ENCODE measurements at regions not wholly inside any gene's neighbourhood (a gene's known extent, or its start where the extent isn't known, plus 50 kb on each side); places are given as distances from the start of the nearest gene placed in this dataset.
A peak's percentile ranks its signal among the peaks of the same experiment; 100 is the strongest.

DNA sequence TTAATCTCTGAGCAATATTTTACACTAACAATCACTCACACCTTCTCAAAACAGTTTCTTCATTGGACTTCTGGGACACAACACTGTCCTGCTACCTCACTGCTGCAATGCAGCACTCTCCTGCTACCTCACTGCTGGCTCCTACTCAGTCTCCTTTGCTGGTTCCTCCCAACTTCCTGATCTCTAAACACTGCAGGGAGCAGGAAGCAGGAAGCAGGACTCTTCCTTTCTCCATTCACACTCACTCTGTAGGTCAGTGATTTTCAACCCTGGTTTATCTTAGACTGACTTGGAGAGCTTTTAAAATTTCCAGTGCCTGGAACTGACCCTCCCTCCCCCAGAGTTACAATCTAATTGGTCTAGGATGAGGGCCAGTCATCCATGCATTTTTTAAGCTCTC, 243.4 kb upstream of the RBBP8 start:
- no peaks in the 10 kb centered on the region for H3K36me3 ChIP-seq (ENCODE audit: control insufficient read depth, insufficient read depth, low read length, severe bottlenecking)
- H3K27me3 ChIP-seq (replicated peaks; ENCODE audit: control insufficient read depth, insufficient read depth, low read length), result no peaks in the 10 kb centered on the region
- DNase-seq (ENCODE audit: low read depth), result no peak
- H3K4me3 ChIP-seq (ENCODE audit: low read length), result no peak overlapping the region
- H3K9ac ChIP-seq (ENCODE audit: low read length), result no peak overlapping the region
- peaks cover 4% of the 10 kb centered on the region for H3K9me3 ChIP-seq (ENCODE audit: control insufficient read depth, low read length)
- H3K4me1 ChIP-seq (ENCODE audit: control insufficient read depth, insufficient read depth, low read length), result peaks cover 28% of the 10 kb centered on the region

DNA sequence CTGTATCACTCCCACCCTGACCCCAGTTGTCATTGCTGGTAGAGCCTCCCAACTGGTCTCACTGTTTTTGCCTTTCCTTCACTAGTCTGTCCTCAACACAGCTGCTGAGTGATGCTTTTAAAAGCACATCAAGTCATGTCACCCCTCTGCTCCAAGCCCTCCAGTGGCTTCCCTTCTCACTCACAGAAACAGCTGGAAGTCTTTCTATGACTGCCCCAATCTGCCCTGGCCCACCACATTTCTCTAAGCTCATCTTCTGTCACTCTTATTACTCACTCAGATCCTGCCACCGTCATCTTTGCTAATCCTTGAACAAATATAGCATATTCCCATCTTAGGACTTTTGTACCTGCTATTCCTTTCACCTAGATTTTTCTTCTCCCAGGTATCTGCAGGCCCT, 242.6 kb upstream of the RBBP8 start:
- no peaks in the 10 kb centered on the region for H3K27me3 ChIP-seq (replicated peaks; ENCODE audit: control insufficient read depth, insufficient read depth, low read length)
- H3K4me3 ChIP-seq (ENCODE audit: low read length), result no peak overlapping the region
- no peak for DNase-seq (ENCODE audit: low read depth)
- no peaks in the 10 kb centered on the region for H3K36me3 ChIP-seq (ENCODE audit: control insufficient read depth, insufficient read depth, low read length, severe bottlenecking)
- H3K9ac ChIP-seq (ENCODE audit: low read length), result no peak overlapping the region
- H3K9me3 ChIP-seq (ENCODE audit: control insufficient read depth, low read length), result peaks cover 4% of the 10 kb centered on the region
- H3K4me1 ChIP-seq (ENCODE audit: control insufficient read depth, insufficient read depth, low read length), result peaks cover 33% of the 10 kb centered on the region

DNA sequence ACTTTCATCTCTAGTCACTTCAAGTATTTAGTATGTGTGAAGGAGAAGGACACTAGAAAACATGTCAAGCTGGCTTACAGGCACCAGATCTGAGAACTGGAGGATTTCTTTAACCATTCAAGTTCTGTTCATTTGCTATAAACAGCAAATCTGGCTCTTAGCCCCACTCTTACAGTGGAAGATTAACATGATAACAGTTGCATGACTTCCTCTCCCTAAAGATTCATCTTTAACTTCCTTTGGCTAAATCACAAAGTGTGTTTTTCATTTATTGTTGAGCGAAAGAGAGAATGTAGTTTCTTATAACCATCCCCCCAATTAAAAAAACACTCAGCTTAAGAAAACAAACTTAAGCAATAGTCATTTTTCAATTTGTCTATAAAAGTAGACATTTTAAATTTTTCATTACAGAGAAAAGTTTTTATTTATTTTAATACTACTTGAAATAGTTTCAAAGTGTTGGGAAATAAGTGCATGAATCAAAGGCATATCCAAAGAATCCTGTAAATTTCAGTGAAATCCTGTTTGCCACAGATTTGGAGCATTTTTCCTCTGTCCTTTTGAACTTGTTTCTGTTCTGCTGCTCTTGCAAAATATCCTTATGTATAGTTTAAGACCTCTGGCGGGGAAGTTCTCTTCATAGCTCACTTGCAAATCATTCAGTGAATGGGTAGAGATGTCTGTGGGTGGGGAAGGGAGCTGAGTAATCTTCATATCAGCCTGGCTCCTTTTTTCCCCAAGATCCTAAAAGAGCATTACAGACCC, 241.0 kb upstream of the RBBP8 start:
- Histone ChIP-seq H3K27me3 (replicated peaks; ENCODE audit: control insufficient read depth, insufficient read depth, low read length) (no peaks in the 10 kb centered on the region), H3K36me3 (ENCODE audit: control insufficient read depth, insufficient read depth, low read length, severe bottlenecking) (no peaks in the 10 kb centered on the region), H3K4me1 (ENCODE audit: control insufficient read depth, insufficient read depth, low read length) (peaks cover 39% of the 10 kb centered on the region), H3K4me3 (ENCODE audit: low read length) (peak overlapping the region; percentile 46), H3K9ac (ENCODE audit: low read length) (peak overlapping the region; percentile 72), H3K9me3 (ENCODE audit: control insufficient read depth, low read length) (peaks cover 4% of the 10 kb centered on the region)
- DNase-seq (ENCODE audit: low read depth), result peak; percentile 95

DNA sequence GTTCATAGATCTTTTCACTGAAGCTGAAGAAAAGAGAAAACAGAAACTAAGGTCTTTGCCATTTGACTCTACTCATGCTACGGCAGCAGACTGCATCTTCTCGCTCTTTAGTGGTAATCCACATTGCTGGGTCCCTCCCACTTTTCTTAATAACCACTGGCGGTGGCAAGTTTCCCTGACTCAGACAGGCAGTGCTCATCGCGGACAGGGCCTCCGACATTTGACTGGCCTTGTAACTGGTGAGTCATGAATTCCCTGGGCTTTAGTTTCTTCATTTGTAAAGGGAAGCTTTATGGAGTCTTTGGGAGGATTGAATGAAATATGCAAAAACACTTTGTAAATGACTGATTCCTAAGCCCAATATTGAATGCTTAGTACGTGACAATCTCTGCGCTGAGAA, 238.2 kb upstream of the RBBP8 start:
- no peaks in the 10 kb centered on the region for H3K27me3 ChIP-seq (replicated peaks; ENCODE audit: control insufficient read depth, insufficient read depth, low read length)
- H3K36me3 ChIP-seq (ENCODE audit: control insufficient read depth, insufficient read depth, low read length, severe bottlenecking), result no peaks in the 10 kb centered on the region
- peak; percentile 97 for DNase-seq (ENCODE audit: low read depth)
- no peaks in the 10 kb centered on the region for H3K9me3 ChIP-seq (ENCODE audit: control insufficient read depth, low read length)
- peak overlapping the region; percentile 41 for H3K9ac ChIP-seq (ENCODE audit: low read length)
- H3K4me1 ChIP-seq (ENCODE audit: control insufficient read depth, insufficient read depth, low read length), result peaks cover 39% of the 10 kb centered on the region
- peak overlapping the region; percentile 45 for H3K4me3 ChIP-seq (ENCODE audit: low read length)

DNA sequence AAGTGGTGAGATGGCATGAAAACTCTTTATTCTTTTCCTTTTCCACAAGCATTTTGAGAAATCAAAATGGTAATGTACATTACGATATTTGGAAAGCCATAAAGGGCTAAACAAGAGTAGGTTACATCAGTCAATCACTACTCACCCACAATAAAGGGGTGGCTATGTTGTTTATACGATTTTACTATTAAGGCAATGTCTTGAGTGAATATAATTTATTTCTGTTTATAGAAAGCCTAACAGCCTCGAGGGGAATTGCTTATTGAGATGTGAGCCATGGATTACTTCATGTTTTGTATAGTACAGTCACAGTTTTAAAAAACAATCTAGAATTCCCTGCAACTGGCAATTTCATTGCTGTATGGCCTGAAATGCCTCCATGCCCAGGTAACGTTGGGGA, 237.5 kb upstream of the RBBP8 start:
- Histone ChIP-seq H3K9me3 (ENCODE audit: control insufficient read depth, low read length) (no peaks in the 10 kb centered on the region), H3K36me3 (ENCODE audit: control insufficient read depth, insufficient read depth, low read length, severe bottlenecking) (no peaks in the 10 kb centered on the region), H3K4me3 (ENCODE audit: low read length) (peak overlapping the region; percentile 45), H3K4me1 (ENCODE audit: control insufficient read depth, insufficient read depth, low read length) (peaks cover 39% of the 10 kb centered on the region), H3K27me3 (replicated peaks; ENCODE audit: control insufficient read depth, insufficient read depth, low read length) (no peaks in the 10 kb centered on the region), H3K9ac (ENCODE audit: low read length) (peak overlapping the region; percentile 41)
- DNase-seq (ENCODE audit: low read depth), result peak; percentile 40

DNA sequence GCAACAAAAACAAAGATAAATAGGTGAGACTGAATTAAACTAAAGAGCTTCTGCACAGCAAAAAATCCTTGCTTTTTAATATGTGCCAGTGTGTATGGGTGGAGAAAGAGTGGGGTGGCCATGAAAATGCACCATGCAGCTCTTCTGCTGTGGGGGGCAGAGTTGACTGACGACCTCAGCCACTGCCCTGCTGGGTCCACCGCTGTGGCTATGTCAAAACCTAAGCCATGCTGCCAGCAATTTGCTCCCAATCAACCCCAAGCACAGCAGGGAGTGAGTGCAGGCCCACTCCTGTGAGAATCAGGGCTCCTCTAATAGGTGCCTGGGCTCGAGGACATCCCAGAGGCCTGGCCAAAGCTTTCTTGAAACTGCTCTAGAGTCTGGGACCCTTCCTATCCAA, 235.6 kb upstream of the RBBP8 start:
- H3K9me3 ChIP-seq (ENCODE audit: control insufficient read depth, low read length), result no peaks in the 10 kb centered on the region
- H3K4me1 ChIP-seq (ENCODE audit: control insufficient read depth, insufficient read depth, low read length), result peaks cover 32% of the 10 kb centered on the region
- H3K9ac ChIP-seq (ENCODE audit: low read length), result no peak overlapping the region
- no peak for DNase-seq (ENCODE audit: low read depth)
- H3K27me3 ChIP-seq (replicated peaks; ENCODE audit: control insufficient read depth, insufficient read depth, low read length), result no peaks in the 10 kb centered on the region
- no peak overlapping the region for H3K4me3 ChIP-seq (ENCODE audit: low read length)
- H3K36me3 ChIP-seq (ENCODE audit: control insufficient read depth, insufficient read depth, low read length, severe bottlenecking), result no peaks in the 10 kb centered on the region

DNA sequence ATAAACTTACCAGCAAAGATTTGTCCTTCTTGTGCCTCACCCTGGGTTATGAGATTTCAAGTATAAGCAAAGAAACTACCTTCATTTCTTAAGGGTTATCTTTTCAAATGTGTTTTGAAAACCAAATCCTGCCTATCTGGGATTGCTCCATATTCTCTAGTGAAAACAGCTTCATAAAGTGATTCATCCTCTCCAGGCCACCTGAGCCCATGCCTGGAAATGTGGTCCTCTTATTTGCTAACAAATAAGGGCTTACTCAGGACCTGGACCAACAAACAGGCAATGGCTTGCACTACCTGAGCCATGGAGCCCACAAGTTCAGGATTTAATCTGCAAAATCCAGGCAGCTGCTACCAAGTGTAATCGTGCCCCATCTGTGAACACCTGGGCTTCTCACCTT, 234.4 kb upstream of the RBBP8 start:
- no peak for DNase-seq (ENCODE audit: low read depth)
- Histone ChIP-seq H3K9me3 (ENCODE audit: control insufficient read depth, low read length) (no peaks in the 10 kb centered on the region), H3K9ac (ENCODE audit: low read length) (no peak overlapping the region), H3K36me3 (ENCODE audit: control insufficient read depth, insufficient read depth, low read length, severe bottlenecking) (no peaks in the 10 kb centered on the region), H3K4me3 (ENCODE audit: low read length) (no peak overlapping the region), H3K27me3 (replicated peaks; ENCODE audit: control insufficient read depth, insufficient read depth, low read length) (no peaks in the 10 kb centered on the region), H3K4me1 (ENCODE audit: control insufficient read depth, insufficient read depth, low read length) (peaks cover 32% of the 10 kb centered on the region)

DNA sequence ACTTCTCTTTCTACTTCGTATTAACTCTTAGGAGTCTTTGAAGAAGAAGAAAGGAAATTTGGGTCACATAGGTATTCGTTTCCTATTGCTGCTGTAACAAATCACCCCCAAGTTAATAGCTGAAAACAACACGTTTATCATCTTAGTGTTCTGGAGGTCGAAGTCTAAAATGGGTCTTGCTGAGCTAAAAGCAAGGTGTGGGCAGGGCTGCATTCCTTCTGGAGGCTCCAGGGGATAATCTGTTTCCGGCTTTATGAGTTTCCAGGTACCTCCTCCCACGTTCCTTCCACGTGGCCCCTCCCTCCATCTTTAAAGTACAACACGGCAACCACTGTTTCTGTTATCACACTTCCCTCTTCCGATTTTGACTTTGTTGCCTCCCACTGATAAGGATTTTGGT, 233.5 kb upstream of the RBBP8 start:
- H3K36me3 ChIP-seq (ENCODE audit: control insufficient read depth, insufficient read depth, low read length, severe bottlenecking), result no peaks in the 10 kb centered on the region
- H3K9me3 ChIP-seq (ENCODE audit: control insufficient read depth, low read length), result no peaks in the 10 kb centered on the region
- no peak overlapping the region for H3K9ac ChIP-seq (ENCODE audit: low read length)
- no peaks in the 10 kb centered on the region for H3K27me3 ChIP-seq (replicated peaks; ENCODE audit: control insufficient read depth, insufficient read depth, low read length)
- H3K4me3 ChIP-seq (ENCODE audit: low read length), result no peak overlapping the region
- no peak for DNase-seq (ENCODE audit: low read depth)
- peaks cover 36% of the 10 kb centered on the region for H3K4me1 ChIP-seq (ENCODE audit: control insufficient read depth, insufficient read depth, low read length)

DNA sequence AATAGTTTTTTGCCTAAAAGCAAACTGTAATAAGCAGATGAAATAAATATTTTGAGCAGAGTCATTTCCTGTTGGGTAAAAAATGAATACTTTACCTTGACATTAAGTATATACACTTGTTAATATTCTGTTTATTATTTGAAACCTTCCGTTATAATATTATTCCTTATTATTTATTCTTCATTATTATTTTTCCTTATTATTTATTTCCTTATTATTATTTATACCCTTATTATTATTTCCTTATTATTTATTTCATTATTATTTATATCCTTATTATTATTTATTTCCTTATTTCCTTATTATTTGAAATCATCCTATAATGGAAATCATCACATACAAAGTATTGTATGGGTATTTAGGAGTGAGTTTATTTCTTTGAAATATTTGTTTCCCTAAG, 232.2 kb upstream of the RBBP8 start:
- Histone ChIP-seq H3K9me3 (ENCODE audit: control insufficient read depth, low read length) (no peaks in the 10 kb centered on the region), H3K9ac (ENCODE audit: low read length) (no peak overlapping the region), H3K27me3 (replicated peaks; ENCODE audit: control insufficient read depth, insufficient read depth, low read length) (no peaks in the 10 kb centered on the region), H3K4me1 (ENCODE audit: control insufficient read depth, insufficient read depth, low read length) (peaks cover 34% of the 10 kb centered on the region), H3K4me3 (ENCODE audit: low read length) (no peak overlapping the region), H3K36me3 (ENCODE audit: control insufficient read depth, insufficient read depth, low read length, severe bottlenecking) (no peaks in the 10 kb centered on the region)
- DNase-seq (ENCODE audit: low read depth), result no peak

DNA sequence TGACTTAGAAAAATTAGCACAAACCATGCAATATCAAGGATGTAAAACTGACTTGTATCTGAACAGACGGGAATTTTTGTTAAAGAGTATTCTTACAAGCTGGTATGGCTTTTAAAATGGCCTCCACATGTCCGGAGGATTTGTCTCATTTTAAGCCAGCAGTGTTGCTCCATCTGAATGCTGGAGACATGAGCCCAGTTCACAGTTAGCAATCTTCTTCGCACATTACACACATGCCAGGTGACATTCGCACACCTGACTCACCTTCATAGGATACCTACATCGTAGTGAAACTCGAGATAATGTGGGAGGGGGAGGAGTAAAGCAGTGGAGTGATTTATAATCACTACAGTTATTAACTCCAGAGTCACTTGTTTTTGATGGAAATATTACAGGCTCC, 231.8 kb upstream of the RBBP8 start:
- Histone ChIP-seq H3K4me3 (ENCODE audit: low read length) (no peak overlapping the region), H3K36me3 (ENCODE audit: control insufficient read depth, insufficient read depth, low read length, severe bottlenecking) (no peaks in the 10 kb centered on the region), H3K4me1 (ENCODE audit: control insufficient read depth, insufficient read depth, low read length) (peaks cover 31% of the 10 kb centered on the region), H3K9ac (ENCODE audit: low read length) (no peak overlapping the region), H3K27me3 (replicated peaks; ENCODE audit: control insufficient read depth, insufficient read depth, low read length) (no peaks in the 10 kb centered on the region), H3K9me3 (ENCODE audit: control insufficient read depth, low read length) (no peaks in the 10 kb centered on the region)
- DNase-seq (ENCODE audit: low read depth), result no peak

DNA sequence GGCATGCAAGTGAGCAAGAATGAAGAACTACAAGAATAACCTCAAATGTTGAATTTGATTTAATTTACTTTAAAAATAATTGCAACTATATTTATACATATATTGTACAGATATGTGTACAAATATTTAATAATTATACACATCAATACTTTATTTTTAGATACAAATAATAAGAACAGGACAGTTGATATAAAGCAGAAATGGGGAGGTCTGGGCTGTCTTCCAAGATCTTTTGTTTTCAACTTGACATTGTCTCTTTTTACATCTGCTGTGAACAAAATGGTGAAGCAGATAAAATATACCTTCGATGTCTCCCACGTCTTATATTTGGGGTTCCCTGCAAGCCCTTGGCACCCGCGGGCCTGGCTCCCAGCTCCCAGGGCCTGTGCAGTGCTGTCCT, 231.3 kb upstream of the RBBP8 start:
- Histone ChIP-seq H3K27me3 (replicated peaks; ENCODE audit: control insufficient read depth, insufficient read depth, low read length) (no peaks in the 10 kb centered on the region), H3K9ac (ENCODE audit: low read length) (no peak overlapping the region), H3K9me3 (ENCODE audit: control insufficient read depth, low read length) (no peaks in the 10 kb centered on the region), H3K36me3 (ENCODE audit: control insufficient read depth, insufficient read depth, low read length, severe bottlenecking) (no peaks in the 10 kb centered on the region), H3K4me3 (ENCODE audit: low read length) (no peak overlapping the region), H3K4me1 (ENCODE audit: control insufficient read depth, insufficient read depth, low read length) (peaks cover 31% of the 10 kb centered on the region)
- DNase-seq (ENCODE audit: low read depth), result no peak

DNA sequence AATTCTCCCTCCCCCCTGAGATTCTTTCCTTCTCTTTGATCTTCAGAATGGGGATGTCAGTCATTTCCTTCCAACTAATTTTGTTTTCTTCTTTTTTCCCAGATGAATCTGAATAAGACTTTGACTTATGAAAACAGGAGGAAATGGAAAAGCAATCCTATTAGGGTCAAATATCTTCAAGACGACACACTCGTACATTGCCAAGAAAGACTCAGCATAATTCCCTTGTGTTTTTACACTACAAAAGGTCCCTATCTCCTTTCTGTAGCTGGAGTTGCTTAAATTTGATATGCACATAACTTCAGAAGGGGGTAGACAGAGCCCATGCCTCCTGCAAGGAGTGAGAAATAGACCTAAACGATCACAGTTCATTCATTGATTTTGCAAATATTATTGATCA, 230.3 kb upstream of the RBBP8 start:
- Histone ChIP-seq H3K27me3 (replicated peaks; ENCODE audit: control insufficient read depth, insufficient read depth, low read length) (no peaks in the 10 kb centered on the region), H3K4me1 (ENCODE audit: control insufficient read depth, insufficient read depth, low read length) (peaks cover 31% of the 10 kb centered on the region), H3K9ac (ENCODE audit: low read length) (no peak overlapping the region), H3K36me3 (ENCODE audit: control insufficient read depth, insufficient read depth, low read length, severe bottlenecking) (no peaks in the 10 kb centered on the region), H3K4me3 (ENCODE audit: low read length) (no peak overlapping the region), H3K9me3 (ENCODE audit: control insufficient read depth, low read length) (no peaks in the 10 kb centered on the region)
- DNase-seq (ENCODE audit: low read depth), result no peak
